ENCODE measurements at regions not wholly inside any gene's neighbourhood (a gene's known extent, or its start where the extent isn't known, plus 50 kb on each side); places are given as distances from the start of the nearest gene placed in this dataset.

DNA sequence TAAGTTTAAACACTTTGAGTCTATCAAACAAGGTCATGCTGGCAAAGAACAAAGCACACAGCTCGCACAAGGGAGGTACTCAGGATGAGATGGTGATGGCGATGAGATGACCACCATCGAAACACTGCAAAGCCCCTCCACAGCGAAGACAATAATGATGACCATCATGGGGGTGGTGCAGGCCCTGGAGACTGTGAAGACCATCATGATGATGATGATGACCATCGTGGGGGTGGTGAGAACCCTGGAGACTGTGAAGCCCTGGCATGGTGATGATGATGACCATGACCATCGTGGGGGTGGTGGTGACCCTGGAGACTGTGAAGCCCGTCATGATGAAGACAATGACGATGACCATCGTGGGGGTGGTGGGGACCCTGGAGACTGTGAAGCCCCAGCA lies 81.6 kb upstream of the SALL3 start:
- Histone ChIP-seq H3K4me2 (ENCODE audit: low read depth, low read length) (no peak overlapping the region), H3K27ac (ENCODE audit: extremely low read length, insufficient read depth, low read length) (no peak overlapping the region), H3K36me3 (replicated peaks in 1 of 2; ENCODE audit: control insufficient read depth in 1 of 2, insufficient read depth in 2 of 2, low read length in 2 of 2) (no peaks in the 10 kb centered on the region), H2AFZ (ENCODE audit: low read length) (no peak overlapping the region), H3K4me1 (ENCODE audit: insufficient read depth, low read length) (no peaks in the 10 kb centered on the region), H3K9me3 (ENCODE audit: low read length) (no peaks in the 10 kb centered on the region), H3K27me3 (ENCODE audit: control insufficient read depth in 1 of 2, insufficient read depth in 2 of 2, low read length in 2 of 2) (peaks cover 1 to 23% of the 10 kb centered on the region in 2 experiments; a peak in 2 of 5 replicates), H4K20me1 (ENCODE audit: insufficient read depth, low read length) (no peaks in the 10 kb centered on the region), H3K9ac (ENCODE audit: insufficient read depth, low read depth, low read length) (no peak overlapping the region), H3K79me2 (ENCODE audit: insufficient read depth, low read length) (no peaks in the 10 kb centered on the region), H3K4me3 (replicated peaks in 1 of 3; ENCODE audit: insufficient read depth in 1 of 3, low read depth in 2 of 3, low read length in 3 of 3) (no peak overlapping the region)
- intact Hi-C loops (cut with micrococcal nuclease; ENCODE audit: unreplicated experiment) (no loop called here), in situ Hi-C loops (cut with HindIII; ENCODE audit: extremely low pct_ligation_motif_present, low pct_unique_long_range_greater_than_20kb) (no loop called here)
- CTCF ChIA-PET (ENCODE audit: low intra/inter-chr PET ratio, low total read pairs), result no interaction called here
- no peak for FAIRE-seq
- no TSS peak for BruUV-seq (replicated peaks)
- POLR2A ChIA-PET, result no interaction called here
- no peak for DNase-seq (ENCODE audit: low spot score)
- WGBS (ENCODE audit: low lambda C conversion rate), result under 1% methylated on average over 6 of the region's 9 CpGs
- ATAC-seq, result no peak
- TF ChIP-seq ZNF619 (CRISPR knock-in tag; IDR thresholded peaks at IDR 0.05) (no peak), CCAR2 (optimal IDR thresholded peaks at IDR 0.05; ENCODE audit: low read depth, low read length) (no peak), ZNF607 (CRISPR knock-in tag; IDR thresholded peaks at IDR 0.05; ENCODE audit: borderline replicate concordance) (no peak), FLYWCH1 (CRISPR knock-in tag; IDR thresholded peaks at IDR 0.05) (no peak), TOPORS (CRISPR knock-in tag; IDR thresholded peaks at IDR 0.05) (no peak), ZNF687 (CRISPR knock-in tag; IDR thresholded peaks at IDR 0.05) (no peak), ZNF850 (CRISPR knock-in tag; conservative IDR thresholded peaks at IDR 0.05) (no peak), ZNF552 (CRISPR knock-in tag; IDR thresholded peaks at IDR 0.05; ENCODE audit: borderline replicate concordance) (no peak), TARDBP (CRISPR knock-in tag; IDR thresholded peaks at IDR 0.05) (no peak), FIP1L1 (IDR thresholded peaks at IDR 0.05; ENCODE audit: borderline replicate concordance, insufficient read depth, low read depth, low read length) (no peak), ZNF225 (CRISPR knock-in tag; IDR thresholded peaks at IDR 0.05) (no peak), SP1 (IDR thresholded peaks at IDR 0.05) (no peak), SP1 (CRISPR knock-in tag; IDR thresholded peaks at IDR 0.05) (no peak)
- TF ChIP-seq, protein P1, sequence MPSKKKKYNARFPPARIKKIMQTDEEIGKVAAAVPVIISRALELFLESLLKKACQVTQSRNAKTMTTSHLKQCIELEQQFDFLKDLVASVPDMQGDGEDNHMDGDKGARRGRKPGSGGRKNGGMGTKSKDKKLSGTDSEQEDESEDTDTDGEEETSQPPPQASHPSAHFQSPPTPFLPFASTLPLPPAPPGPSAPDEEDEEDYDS (CRISPR knock-in tag; IDR thresholded peaks at IDR 0.05), result no peak
- TF ChIP-seq, protein P2, sequence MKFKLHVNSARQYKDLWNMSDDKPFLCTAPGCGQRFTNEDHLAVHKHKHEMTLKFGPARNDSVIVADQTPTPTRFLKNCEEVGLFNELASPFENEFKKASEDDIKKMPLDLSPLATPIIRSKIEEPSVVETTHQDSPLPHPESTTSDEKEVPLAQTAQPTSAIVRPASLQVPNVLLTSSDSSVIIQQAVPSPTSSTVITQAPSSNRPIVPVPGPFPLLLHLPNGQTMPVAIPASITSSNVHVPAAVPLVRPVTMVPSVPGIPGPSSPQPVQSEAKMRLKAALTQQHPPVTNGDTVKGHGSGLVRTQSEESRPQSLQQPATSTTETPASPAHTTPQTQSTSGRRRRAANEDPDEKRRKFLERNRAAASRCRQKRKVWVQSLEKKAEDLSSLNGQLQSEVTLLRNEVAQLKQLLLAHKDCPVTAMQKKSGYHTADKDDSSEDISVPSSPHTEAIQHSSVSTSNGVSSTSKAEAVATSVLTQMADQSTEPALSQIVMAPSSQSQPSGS (CRISPR knock-in tag; IDR thresholded peaks at IDR 0.05), result no peak

Data from HepG2 (cell line).